ENCODE measurements at regions not wholly inside any gene's neighbourhood (a gene's known extent, or its start where the extent isn't known, plus 50 kb on each side); places are given as distances from the start of the nearest gene placed in this dataset.
A peak's percentile ranks its signal among the peaks of the same experiment; 100 is the strongest.

DNA sequence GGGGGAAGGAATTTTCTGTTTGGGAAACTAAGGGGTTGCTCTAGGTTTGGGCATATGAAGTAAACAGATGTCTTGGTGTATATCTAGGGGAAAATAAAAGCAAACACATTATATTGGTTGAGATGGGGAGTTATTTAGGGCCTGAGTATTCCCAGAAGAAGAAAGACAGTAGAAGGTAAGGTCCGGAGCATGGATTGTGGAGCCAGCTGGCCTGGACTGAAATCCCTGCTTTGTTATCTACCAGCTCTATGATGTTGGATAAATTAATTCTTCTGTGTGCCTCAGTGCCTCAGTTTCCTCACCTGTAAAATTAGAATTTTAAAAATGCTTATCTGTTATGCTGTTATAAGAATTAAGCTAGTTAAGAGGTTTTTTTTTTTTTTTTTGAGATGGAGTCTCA is 272.3 kb upstream of the RPS6KA3 start:
- DNase-seq (ENCODE audit: low read depth): no peak
- no peak overlapping the region for H3K4me3 ChIP-seq (ENCODE audit: low read depth, low read length)
- TF ChIP-seq MYC (IDR thresholded peaks at IDR 0.05; ENCODE audit: low read depth, low read length): no peak
- TF ChIP-seq, protein P1, sequence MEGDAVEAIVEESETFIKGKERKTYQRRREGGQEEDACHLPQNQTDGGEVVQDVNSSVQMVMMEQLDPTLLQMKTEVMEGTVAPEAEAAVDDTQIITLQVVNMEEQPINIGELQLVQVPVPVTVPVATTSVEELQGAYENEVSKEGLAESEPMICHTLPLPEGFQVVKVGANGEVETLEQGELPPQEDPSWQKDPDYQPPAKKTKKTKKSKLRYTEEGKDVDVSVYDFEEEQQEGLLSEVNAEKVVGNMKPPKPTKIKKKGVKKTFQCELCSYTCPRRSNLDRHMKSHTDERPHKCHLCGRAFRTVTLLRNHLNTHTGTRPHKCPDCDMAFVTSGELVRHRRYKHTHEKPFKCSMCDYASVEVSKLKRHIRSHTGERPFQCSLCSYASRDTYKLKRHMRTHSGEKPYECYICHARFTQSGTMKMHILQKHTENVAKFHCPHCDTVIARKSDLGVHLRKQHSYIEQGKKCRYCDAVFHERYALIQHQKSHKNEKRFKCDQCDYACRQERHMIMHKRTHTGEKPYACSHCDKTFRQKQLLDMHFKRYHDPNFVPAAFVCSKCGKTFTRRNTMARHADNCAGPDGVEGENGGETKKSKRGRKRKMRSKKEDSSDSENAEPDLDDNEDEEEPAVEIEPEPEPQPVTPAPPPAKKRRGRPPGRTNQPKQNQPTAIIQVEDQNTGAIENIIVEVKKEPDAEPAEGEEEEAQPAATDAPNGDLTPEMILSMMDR (IDR thresholded peaks at IDR 0.05; ENCODE audit: low read depth, low read length): no peak
- TF ChIP-seq POLR2A (IDR thresholded peaks at IDR 0.05; ENCODE audit: extremely low read depth, insufficient read length): no peak
- no peak for TF ChIP-seq MAX (IDR thresholded peaks at IDR 0.05; ENCODE audit: low read depth, low read length)

GRCh38 chrX:20531667-20532066 is 265.0 kb upstream of the RPS6KA3 start:
- TF ChIP-seq MYC (IDR thresholded peaks at IDR 0.05; ENCODE audit: low read depth, low read length) (no peak), MAX (IDR thresholded peaks at IDR 0.05; ENCODE audit: low read depth, low read length) (no peak), POLR2A (IDR thresholded peaks at IDR 0.05; ENCODE audit: extremely low read depth, insufficient read length) (no peak)
- TF ChIP-seq, protein P1 (IDR thresholded peaks at IDR 0.05; ENCODE audit: low read depth, low read length): no peak
- H3K4me3 ChIP-seq (ENCODE audit: low read depth, low read length): no peak overlapping the region
- DNase-seq (ENCODE audit: low read depth): no peak

DNA sequence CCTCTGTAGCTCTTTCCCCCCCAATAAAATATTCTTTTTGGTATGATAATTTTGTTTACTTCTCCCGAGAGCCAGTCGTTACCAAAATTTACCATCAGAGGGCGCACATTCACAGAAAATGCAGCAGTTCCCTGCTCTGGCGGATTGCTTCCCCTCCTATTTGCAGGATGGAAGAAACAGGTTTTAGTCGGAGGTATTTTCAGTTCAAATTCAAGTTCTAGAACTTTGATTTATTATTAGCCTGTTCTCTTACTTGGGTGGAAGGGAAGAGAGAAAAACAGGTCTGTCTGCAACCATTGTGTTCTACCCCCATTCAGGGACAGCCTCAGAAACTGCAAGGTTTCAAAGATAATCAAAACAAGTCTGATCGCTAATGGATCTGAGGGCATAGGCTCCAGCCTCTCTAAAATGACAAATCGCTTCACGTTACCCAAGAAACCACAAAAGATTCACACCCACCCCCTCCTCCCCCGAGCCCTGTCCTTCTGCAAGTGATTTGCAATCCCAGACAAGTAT is 263.8 kb upstream of the RPS6KA3 start:
- H3K4me3 ChIP-seq (ENCODE audit: low read depth, low read length): no peak overlapping the region
- DNase-seq (ENCODE audit: low read depth): peak; percentile 61

GRCh38 chrX:20529711-20530110 is 263.0 kb upstream of the RPS6KA3 start:
- no peak overlapping the region for H3K4me3 ChIP-seq (ENCODE audit: low read depth, low read length)
- no peak for DNase-seq (ENCODE audit: low read depth)
- TF ChIP-seq MYC (IDR thresholded peaks at IDR 0.05; ENCODE audit: low read depth, low read length): no peak
- no peak for TF ChIP-seq POLR2A (IDR thresholded peaks at IDR 0.05; ENCODE audit: extremely low read depth, insufficient read length)
- TF ChIP-seq, protein P1 (IDR thresholded peaks at IDR 0.05; ENCODE audit: low read depth, low read length): no peak
- TF ChIP-seq MAX (IDR thresholded peaks at IDR 0.05; ENCODE audit: low read depth, low read length): no peak

More for the DNA sequence above, 263.8 kb upstream of the RPS6KA3 start:
- TF ChIP-seq POLR2A (IDR thresholded peaks at IDR 0.05; ENCODE audit: extremely low read depth, insufficient read length): no peak
- TF ChIP-seq MYC (IDR thresholded peaks at IDR 0.05; ENCODE audit: low read depth, low read length): no peak
- TF ChIP-seq, protein P1 (IDR thresholded peaks at IDR 0.05; ENCODE audit: low read depth, low read length): peak; percentile 50
- no peak for TF ChIP-seq MAX (IDR thresholded peaks at IDR 0.05; ENCODE audit: low read depth, low read length)

DNA sequence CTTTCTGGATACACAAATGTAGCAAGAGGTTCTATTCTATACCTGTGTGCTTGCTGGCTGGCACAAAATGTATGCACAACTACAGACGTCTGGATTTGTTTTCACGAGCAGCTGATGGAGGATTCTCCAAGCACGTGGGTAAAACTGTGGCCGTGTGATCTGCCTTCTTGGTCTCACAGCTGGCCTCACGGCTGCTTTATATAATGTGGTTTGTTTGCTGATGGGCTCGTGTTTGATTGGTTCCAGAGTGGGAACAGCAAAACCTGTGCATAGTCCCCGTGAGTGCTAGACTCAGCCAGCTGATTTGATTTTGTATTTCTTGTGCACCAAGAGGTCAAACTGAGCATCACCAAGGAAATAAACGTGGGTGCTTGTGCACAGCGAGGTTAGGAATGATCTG is 262.6 kb upstream of the RPS6KA3 start:
- H3K4me3 ChIP-seq (ENCODE audit: low read depth, low read length): no peak overlapping the region
- no peak for DNase-seq (ENCODE audit: low read depth)
- no peak for TF ChIP-seq MAX (IDR thresholded peaks at IDR 0.05; ENCODE audit: low read depth, low read length)
- no peak for TF ChIP-seq MYC (IDR thresholded peaks at IDR 0.05; ENCODE audit: low read depth, low read length)
- TF ChIP-seq, protein P1 (IDR thresholded peaks at IDR 0.05; ENCODE audit: low read depth, low read length): no peak
- TF ChIP-seq POLR2A (IDR thresholded peaks at IDR 0.05; ENCODE audit: extremely low read depth, insufficient read length): no peak

All from NB4 (cell line).